ENCODE measurements at regions not wholly inside any gene's neighbourhood (a gene's known extent, or its start where the extent isn't known, plus 50 kb on each side); places are given as distances from the start of the nearest gene placed in this dataset.

DNA sequence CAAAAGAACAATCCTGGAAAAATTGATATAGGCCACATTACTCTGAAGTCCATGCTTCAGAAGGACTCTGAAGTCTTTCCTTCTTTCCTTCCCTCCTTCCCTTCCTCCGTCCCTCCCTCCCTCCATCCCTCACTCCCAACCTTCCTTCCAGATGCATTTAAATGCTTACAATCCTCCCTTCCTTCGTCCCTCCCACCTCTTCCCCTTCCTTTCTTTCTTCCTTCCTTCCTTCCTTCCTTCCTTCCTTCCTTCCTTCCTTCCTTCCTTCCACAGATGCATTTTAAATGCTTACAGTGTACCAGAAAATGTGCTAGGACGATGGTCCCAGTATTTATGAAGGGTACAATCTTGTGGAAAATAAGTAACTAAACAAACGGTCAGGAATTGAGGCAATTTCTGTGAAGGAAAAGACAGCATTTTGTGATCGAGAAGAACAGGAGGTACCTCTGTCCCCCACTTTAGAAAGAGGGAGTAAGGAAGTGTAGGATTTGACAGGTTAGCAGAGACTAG, 181.3 kb upstream of the TUT7 start:
- Histone ChIP-seq H3K27ac (ENCODE audit: insufficient read depth, low read depth, low read length, poor library complexity, severe bottlenecking) (no peak overlapping the region), H3K4me3 (ENCODE audit: insufficient read depth, low read depth, low read length) (no peak overlapping the region), H3K27me3 (ENCODE audit: control insufficient read depth, insufficient read depth, low read length, poor library complexity, severe bottlenecking) (no peaks in the 10 kb centered on the region), H3K9me3 (ENCODE audit: control insufficient read depth, low read length) (no peaks in the 10 kb centered on the region), H3K36me3 (ENCODE audit: control insufficient read depth, insufficient read depth, low read length) (no peaks in the 10 kb centered on the region), H3K4me1 (ENCODE audit: control insufficient read depth, insufficient read depth, low read length) (no peaks in the 10 kb centered on the region)
- 90% methylated on average over 5 of the region's 5 CpGs for WGBS, 2 experiments

DNA sequence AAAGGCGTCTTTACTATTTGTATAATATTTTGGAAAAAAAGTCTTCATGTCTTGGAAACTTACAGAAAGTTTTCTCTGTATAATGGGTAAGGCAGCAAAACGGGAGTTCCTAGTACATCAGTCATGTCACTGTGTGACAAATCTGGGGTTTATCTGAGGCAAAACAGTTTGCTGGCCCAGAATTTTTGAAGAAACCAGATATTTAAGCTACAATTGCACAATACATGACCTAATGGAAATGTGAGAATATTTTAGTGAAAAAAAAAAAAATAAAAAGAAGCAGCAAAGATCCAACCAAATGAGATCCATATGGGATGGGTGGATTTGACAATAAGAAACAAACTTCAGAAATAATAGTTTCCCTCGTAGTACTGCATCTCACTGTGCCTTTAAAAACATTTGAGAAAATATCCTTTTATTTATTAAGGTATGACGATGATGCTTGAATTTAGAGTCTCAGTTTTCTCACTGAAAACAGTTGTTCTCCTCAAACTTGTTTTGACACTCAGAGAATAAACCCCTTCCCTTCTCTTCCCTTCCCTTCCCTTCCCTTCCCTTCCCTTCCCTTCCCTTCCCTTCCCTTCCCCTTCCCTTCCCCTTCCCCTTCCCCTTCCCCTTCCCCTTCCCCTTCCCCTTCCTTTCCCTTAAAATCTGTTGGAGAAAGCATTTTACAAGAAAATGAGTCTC, 180.5 kb upstream of the TUT7 start:
- H3K27me3 ChIP-seq (ENCODE audit: control insufficient read depth, insufficient read depth, low read length, poor library complexity, severe bottlenecking) = no peaks in the 10 kb centered on the region
- WGBS, 2 experiments = 87 to 95% methylated on average over 3 to 4 of the region's 4 CpGs
- no peaks in the 10 kb centered on the region for H3K9me3 ChIP-seq (ENCODE audit: control insufficient read depth, low read length)
- no peak overlapping the region for H3K27ac ChIP-seq (ENCODE audit: insufficient read depth, low read depth, low read length, poor library complexity, severe bottlenecking)
- no peaks in the 10 kb centered on the region for H3K4me1 ChIP-seq (ENCODE audit: control insufficient read depth, insufficient read depth, low read length)
- H3K36me3 ChIP-seq (ENCODE audit: control insufficient read depth, insufficient read depth, low read length) = no peaks in the 10 kb centered on the region
- no peak overlapping the region for H3K4me3 ChIP-seq (ENCODE audit: insufficient read depth, low read depth, low read length)

DNA sequence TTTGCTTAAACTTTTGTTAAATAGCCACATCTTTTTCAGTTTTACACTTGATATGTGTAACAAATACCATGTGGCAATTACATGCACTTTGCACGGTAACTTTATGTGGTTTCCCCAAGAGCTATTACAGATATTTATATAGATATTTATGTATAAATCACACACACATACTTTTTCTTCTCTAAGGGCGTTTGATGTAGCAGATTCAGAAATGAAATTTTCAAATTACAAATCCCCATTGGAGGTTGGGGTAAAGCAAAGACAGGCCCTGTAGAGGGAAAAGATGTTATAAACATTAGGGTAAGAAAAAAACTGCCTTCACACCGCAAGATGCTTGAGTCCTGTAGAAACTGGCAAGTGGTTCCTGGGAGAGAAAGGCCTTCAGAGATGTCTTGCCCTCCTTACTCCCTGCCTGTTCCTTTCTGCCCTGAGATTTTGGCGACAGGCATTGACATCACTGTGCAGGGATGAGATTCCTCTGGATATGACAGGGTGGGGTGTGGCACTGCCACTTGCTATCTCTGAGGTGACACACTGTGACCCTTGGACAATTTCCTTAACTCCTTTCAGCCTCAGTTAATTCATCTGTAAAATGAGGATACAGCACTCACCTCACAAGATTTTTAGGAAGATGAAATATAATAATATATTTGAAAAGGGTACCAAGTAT, 177.9 kb upstream of the TUT7 start:
- Histone ChIP-seq H3K36me3 (ENCODE audit: control insufficient read depth, insufficient read depth, low read length) (no peaks in the 10 kb centered on the region), H3K4me1 (ENCODE audit: control insufficient read depth, insufficient read depth, low read length) (no peaks in the 10 kb centered on the region), H3K9me3 (ENCODE audit: control insufficient read depth, low read length) (no peaks in the 10 kb centered on the region), H3K4me3 (ENCODE audit: insufficient read depth, low read depth, low read length) (no peak overlapping the region), H3K27me3 (ENCODE audit: control insufficient read depth, insufficient read depth, low read length, poor library complexity, severe bottlenecking) (no peaks in the 10 kb centered on the region), H3K27ac (ENCODE audit: insufficient read depth, low read depth, low read length, poor library complexity, severe bottlenecking) (no peak overlapping the region)
- WGBS, 2 experiments = 93 to 98% methylated on average over 2 of the region's 4 CpGs

DNA sequence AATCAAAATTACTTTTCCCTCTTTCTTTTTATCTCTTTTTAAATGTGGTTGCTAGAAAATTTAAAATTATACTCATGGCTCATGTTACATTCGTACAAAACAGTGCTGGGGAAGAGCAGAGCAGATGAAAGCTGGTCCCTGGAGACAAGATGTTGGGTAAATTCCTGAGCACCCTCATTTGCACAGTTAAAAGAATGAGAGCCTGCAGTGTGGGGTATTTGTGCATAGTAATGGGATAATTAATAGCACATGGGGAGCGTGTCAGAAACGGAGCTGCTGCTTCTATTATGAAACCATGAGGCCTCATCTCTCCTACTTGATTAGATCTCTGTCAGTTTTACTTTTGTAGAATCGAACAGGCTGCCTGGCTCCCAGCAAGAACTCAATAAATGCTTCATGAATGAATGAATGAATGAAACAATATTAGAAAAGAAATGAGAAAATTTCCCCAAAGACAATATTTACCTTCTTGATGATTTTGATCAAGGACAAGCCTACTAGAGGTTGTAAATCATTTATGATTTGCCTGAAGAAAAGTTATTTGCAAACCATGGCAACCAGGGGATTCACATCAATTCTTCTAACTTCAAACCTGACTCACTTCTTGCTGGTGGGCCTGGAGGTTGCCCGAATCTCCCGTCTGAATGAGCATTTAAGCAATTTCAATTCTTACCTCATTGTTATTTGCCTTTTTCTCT, 177.2 kb upstream of the TUT7 start:
- WGBS, 2 experiments = 67 to 76% methylated on average over 6 of the region's 6 CpGs
- peak overlapping the region; percentile 26 for H3K27ac ChIP-seq (ENCODE audit: insufficient read depth, low read depth, low read length, poor library complexity, severe bottlenecking)
- H3K4me3 ChIP-seq (ENCODE audit: insufficient read depth, low read depth, low read length) = no peak overlapping the region
- H3K36me3 ChIP-seq (ENCODE audit: control insufficient read depth, insufficient read depth, low read length) = no peaks in the 10 kb centered on the region
- no peaks in the 10 kb centered on the region for H3K4me1 ChIP-seq (ENCODE audit: control insufficient read depth, insufficient read depth, low read length)
- no peaks in the 10 kb centered on the region for H3K9me3 ChIP-seq (ENCODE audit: control insufficient read depth, low read length)
- H3K27me3 ChIP-seq (ENCODE audit: control insufficient read depth, insufficient read depth, low read length, poor library complexity, severe bottlenecking) = no peaks in the 10 kb centered on the region

DNA sequence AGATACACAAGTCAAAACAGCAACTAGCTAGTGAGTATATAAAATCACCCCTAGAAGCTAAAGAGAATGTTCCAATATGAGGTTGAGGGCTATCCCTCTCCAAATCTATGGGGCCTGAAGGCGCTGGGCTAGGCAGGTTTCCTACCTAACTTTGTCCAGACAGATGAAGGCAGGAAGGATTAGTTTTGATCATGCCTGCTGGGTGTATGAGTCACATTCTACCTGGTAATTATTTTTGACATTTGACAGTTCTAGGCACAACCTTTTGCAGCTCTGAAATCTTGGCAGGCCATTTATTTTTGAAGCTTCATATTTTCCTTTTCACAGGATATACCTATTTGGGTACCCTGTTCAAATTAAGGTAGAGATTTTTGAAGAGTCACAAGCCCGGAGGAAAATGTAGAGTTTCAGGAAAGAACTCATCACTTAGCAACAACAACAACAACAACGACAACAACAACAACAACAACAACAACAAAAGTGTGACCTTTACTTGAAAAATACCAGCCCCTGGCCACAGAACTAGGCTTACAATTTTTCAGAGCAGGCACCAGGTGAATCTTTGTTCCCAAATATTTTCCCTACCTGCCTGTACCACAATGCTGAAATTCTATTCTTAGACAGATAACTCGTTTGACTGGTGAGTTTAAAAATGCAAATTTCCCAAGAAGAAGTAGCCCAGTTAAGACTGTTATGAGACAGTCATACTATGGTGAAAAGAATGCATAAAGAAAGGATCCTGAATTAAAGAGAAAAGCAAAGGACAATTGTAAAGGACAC, 175.5 kb upstream of the TUT7 start:
- H3K4me1 ChIP-seq (ENCODE audit: control insufficient read depth, insufficient read depth, low read length) = no peaks in the 10 kb centered on the region
- no peak overlapping the region for H3K4me3 ChIP-seq (ENCODE audit: insufficient read depth, low read depth, low read length)
- 86 to 92% methylated on average over 4 of the region's 4 CpGs for WGBS, 2 experiments
- no peaks in the 10 kb centered on the region for H3K36me3 ChIP-seq (ENCODE audit: control insufficient read depth, insufficient read depth, low read length)
- H3K27me3 ChIP-seq (ENCODE audit: control insufficient read depth, insufficient read depth, low read length, poor library complexity, severe bottlenecking) = no peaks in the 10 kb centered on the region
- H3K9me3 ChIP-seq (ENCODE audit: control insufficient read depth, low read length) = no peaks in the 10 kb centered on the region
- no peak overlapping the region for H3K27ac ChIP-seq (ENCODE audit: insufficient read depth, low read depth, low read length, poor library complexity, severe bottlenecking)

DNA sequence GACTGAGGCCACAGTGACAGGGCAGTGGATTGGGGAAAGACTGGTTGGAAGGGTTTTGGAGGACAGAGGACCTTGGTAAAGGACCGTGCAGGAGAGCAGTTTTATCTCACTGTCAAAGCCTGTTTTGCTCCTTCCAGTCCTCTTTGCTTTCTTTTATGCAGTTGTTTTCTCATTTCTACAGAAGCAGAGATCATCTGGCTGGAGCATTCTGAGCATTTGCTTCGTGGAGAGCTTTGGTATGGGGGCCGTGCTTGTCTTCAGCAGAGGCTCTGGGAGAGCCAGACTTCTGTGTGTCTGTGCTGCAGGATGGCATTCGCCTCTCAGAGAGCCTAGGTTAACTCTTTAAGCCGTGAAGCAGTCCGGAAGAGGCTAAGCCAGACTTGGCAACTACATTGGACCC, 171.8 kb upstream of the TUT7 start:
- H3K9me3 ChIP-seq (ENCODE audit: control insufficient read depth, low read length) = no peaks in the 10 kb centered on the region
- WGBS, 2 experiments = 88 to 91% methylated on average over 6 of the region's 6 CpGs
- H3K4me1 ChIP-seq (ENCODE audit: control insufficient read depth, insufficient read depth, low read length) = no peaks in the 10 kb centered on the region
- H3K36me3 ChIP-seq (ENCODE audit: control insufficient read depth, insufficient read depth, low read length) = no peaks in the 10 kb centered on the region
- no peak overlapping the region for H3K4me3 ChIP-seq (ENCODE audit: insufficient read depth, low read depth, low read length)
- H3K27ac ChIP-seq (ENCODE audit: insufficient read depth, low read depth, low read length, poor library complexity, severe bottlenecking) = no peak overlapping the region
- H3K27me3 ChIP-seq (ENCODE audit: control insufficient read depth, insufficient read depth, low read length, poor library complexity, severe bottlenecking) = no peaks in the 10 kb centered on the region

DNA sequence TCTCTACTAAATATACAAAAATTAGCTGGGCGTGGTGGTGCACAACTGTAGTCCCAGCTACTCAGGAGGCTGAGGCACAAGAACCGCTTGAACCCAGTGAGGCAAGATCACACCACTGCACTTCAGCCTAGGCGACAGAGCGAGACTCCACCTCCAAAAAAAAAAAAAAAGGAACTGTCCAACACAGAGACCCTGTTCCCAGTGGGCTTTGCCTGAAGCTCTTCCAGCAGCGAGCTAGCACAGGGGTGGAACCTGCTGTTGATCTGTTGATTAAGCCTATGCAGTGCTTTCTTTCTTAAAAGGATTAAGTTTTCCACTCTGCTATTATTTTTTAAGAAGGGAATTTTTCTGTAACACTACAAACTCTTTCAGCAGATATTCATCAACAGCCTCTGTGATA, 171.0 kb upstream of the TUT7 start:
- Histone ChIP-seq H3K4me3 (ENCODE audit: insufficient read depth, low read depth, low read length) (no peak overlapping the region), H3K27ac (ENCODE audit: insufficient read depth, low read depth, low read length, poor library complexity, severe bottlenecking) (no peak overlapping the region), H3K4me1 (ENCODE audit: control insufficient read depth, insufficient read depth, low read length) (no peaks in the 10 kb centered on the region), H3K36me3 (ENCODE audit: control insufficient read depth, insufficient read depth, low read length) (no peaks in the 10 kb centered on the region), H3K27me3 (ENCODE audit: control insufficient read depth, insufficient read depth, low read length, poor library complexity, severe bottlenecking) (no peaks in the 10 kb centered on the region), H3K9me3 (ENCODE audit: control insufficient read depth, low read length) (no peaks in the 10 kb centered on the region)
- WGBS, 2 experiments = 89 to 93% methylated on average over 5 of the region's 5 CpGs

DNA sequence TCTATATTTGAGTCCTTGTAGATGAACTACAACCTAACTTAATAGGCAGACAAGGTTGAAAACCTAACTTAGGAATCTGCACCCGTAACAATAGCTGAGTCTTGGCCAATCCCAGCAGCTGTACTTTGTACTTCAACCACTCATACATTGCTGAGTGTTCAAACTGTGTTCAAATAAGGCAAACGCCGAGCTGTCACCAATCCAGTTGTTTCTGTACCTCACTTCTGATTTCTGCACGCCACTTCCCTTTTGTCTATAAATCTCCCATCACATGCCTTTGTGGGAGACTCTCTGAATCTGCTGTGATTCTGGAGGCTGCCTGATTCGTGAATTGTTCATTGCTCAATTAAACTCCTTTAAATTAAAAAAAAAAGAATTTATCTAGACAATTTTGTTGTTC, 167.8 kb upstream of the TUT7 start:
- Histone ChIP-seq H3K9me3 (ENCODE audit: control insufficient read depth, low read length) (no peaks in the 10 kb centered on the region), H3K27ac (ENCODE audit: insufficient read depth, low read depth, low read length, poor library complexity, severe bottlenecking) (no peak overlapping the region)
- WGBS, 2 experiments = 92 to 96% methylated on average over 5 of the region's 5 CpGs

DNA sequence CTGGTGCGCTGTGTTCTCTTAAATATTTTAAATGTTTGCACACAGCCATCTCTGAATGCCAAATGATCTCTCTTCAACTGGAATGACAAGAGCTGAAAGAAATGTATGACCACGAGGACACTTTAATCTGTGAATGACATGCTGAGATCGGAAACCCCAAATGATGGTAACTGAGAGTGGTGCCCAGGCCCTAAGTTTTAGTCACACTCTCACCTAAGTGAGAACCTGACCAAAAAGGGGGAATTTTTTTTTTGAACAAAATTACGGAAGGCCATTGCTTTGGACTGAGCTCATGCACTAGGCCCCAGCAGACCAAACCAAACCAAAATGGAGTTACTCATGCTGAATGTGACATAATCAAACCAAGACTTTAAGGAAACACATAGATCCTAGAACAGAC, 167.1 kb upstream of the TUT7 start:
- 93 to 94% methylated on average over 4 of the region's 4 CpGs for WGBS, 2 experiments
- H3K27ac ChIP-seq (ENCODE audit: insufficient read depth, low read depth, low read length, poor library complexity, severe bottlenecking) = no peak overlapping the region
- H3K27me3 ChIP-seq (ENCODE audit: control insufficient read depth, insufficient read depth, low read length, poor library complexity, severe bottlenecking) = no peaks in the 10 kb centered on the region
- no peaks in the 10 kb centered on the region for H3K36me3 ChIP-seq (ENCODE audit: control insufficient read depth, insufficient read depth, low read length)
- H3K4me1 ChIP-seq (ENCODE audit: control insufficient read depth, insufficient read depth, low read length) = no peaks in the 10 kb centered on the region
- no peaks in the 10 kb centered on the region for H3K9me3 ChIP-seq (ENCODE audit: control insufficient read depth, low read length)
- no peak overlapping the region for H3K4me3 ChIP-seq (ENCODE audit: insufficient read depth, low read depth, low read length)

More for the DNA sequence above, 167.8 kb upstream of the TUT7 start:
- no peaks in the 10 kb centered on the region for H3K4me1 ChIP-seq (ENCODE audit: control insufficient read depth, insufficient read depth, low read length)
- H3K27me3 ChIP-seq (ENCODE audit: control insufficient read depth, insufficient read depth, low read length, poor library complexity, severe bottlenecking) = no peaks in the 10 kb centered on the region
- no peaks in the 10 kb centered on the region for H3K36me3 ChIP-seq (ENCODE audit: control insufficient read depth, insufficient read depth, low read length)
- no peak overlapping the region for H3K4me3 ChIP-seq (ENCODE audit: insufficient read depth, low read depth, low read length)

Data from ectodermal cell (in vitro differentiated cells).